AG10803 (cell line): ENCODE measurements at regions not wholly inside any gene's neighbourhood (a gene's known extent, or its start where the extent isn't known, plus 50 kb on each side); places are given as distances from the start of the nearest gene placed in this dataset.

Source experiments
- DNase-seq: peaks from one replicate; pipeline ENCODE4 v3.0.0; 2010; ENCODE audit warnings: low read depth
- H3K4me3 ChIP-seq: 2 replicates; pipeline ENCODE4 v1.5.1; 2011; ENCODE audit warnings: mild to moderate bottlenecking, low read length, control low read depth
- CTCF ChIP-seq: conservative IDR thresholded peaks from 2 replicates; pipeline ENCODE4 v1.5.1; 2011; ENCODE audit warnings: mild to moderate bottlenecking, low read length, control low read depth, inconsistent platforms

- TF ChIP-seq CTCF: no peak
- no peak overlapping the region for H3K4me3 ChIP-seq
- no peak for DNase-seq
Measured at GRCh38 chr1:30545365-30545764, 178.0 kb downstream of the MATN1 start.

GRCh38 chr1:30541721-30542485 lies 181.5 kb downstream of the MATN1 start:
- no peak for TF ChIP-seq CTCF
- no peak overlapping the region for H3K4me3 ChIP-seq
- no peak for DNase-seq

- no peak for TF ChIP-seq CTCF
- no peak overlapping the region for H3K4me3 ChIP-seq
- no peak for DNase-seq
Measured at GRCh38 chr1:30540611-30541192, 182.7 kb downstream of the MATN1 start.

GRCh38 chr1:30539884-30540283 lies 183.5 kb downstream of the MATN1 start:
- H3K4me3 ChIP-seq: no peak overlapping the region
- no peak for TF ChIP-seq CTCF
- DNase-seq: no peak

- no peak for TF ChIP-seq CTCF
- no peak overlapping the region for H3K4me3 ChIP-seq
- DNase-seq: no peak
Measured at GRCh38 chr1:30538993-30539867, 184.2 kb downstream of the MATN1 start.

- H3K4me3 ChIP-seq: no peak overlapping the region
- TF ChIP-seq CTCF: no peak
- no peak for DNase-seq
Measured at GRCh38 chr1:30538226-30538992, 185.0 kb downstream of the MATN1 start.
